GM18502 (cell line): ENCODE measurements at regions not wholly inside any gene's neighbourhood (a gene's known extent, or its start where the extent isn't known, plus 50 kb on each side); places are given as distances from the start of the nearest gene placed in this dataset.
"Not testable (repeated sequence)": the region's sequence is repeated elsewhere in the genome, so short reads cannot be mapped to it uniquely, and the experiment has no call there.

Experiments used
- ATAC-seq: cut with Tn5 transposase; IDR thresholded peaks from one replicate; pipeline ENCODE4 v1.9.1; 2021; ENCODE audit warnings: mild to moderate bottlenecking; ENCODE audit not compliant: unreplicated experiment, poor library complexity

- no peak for ATAC-seq
These were observed 89.3 kb upstream of the P2RY1 start for GRCh38 chr3:152745646-152746045.

GRCh38 chr3:152754303-152754702, 80.6 kb upstream of the P2RY1 start:
- no peak for ATAC-seq

- ATAC-seq: no peak
These were observed 78.1 kb upstream of the P2RY1 start for GRCh38 chr3:152756807-152757206.

GRCh38 chr3:152760024-152760563, 74.8 kb upstream of the P2RY1 start:
- peak; percentile 52 for ATAC-seq

GRCh38 chr3:152760591-152760990, 74.3 kb upstream of the P2RY1 start:
- no peak for ATAC-seq

- ATAC-seq: no peak
These were observed 66.5 kb upstream of the P2RY1 start for GRCh38 chr3:152768478-152768877.

- peak; percentile 93 for ATAC-seq
These were observed 65.4 kb upstream of the P2RY1 start for GRCh38 chr3:152769523-152769922.

GRCh38 chr3:152770296-152770695, 64.6 kb upstream of the P2RY1 start:
- no peak for ATAC-seq

GRCh38 chr3:152771120-152771519, 63.8 kb upstream of the P2RY1 start:
- ATAC-seq: no peak

- ATAC-seq: no peak
These were observed 62.2 kb upstream of the P2RY1 start for GRCh38 chr3:152772674-152773225.

- no peak for ATAC-seq
These were observed 61.3 kb upstream of the P2RY1 start for GRCh38 chr3:152773633-152774032.

- ATAC-seq: not testable (repeated sequence)
These were observed 60.7 kb upstream of the P2RY1 start for GRCh38 chr3:152774230-152774629.

GRCh38 chr3:152778022-152778421, 56.9 kb upstream of the P2RY1 start:
- no peak for ATAC-seq

GRCh38 chr3:152779653-152780052, 55.3 kb upstream of the P2RY1 start:
- ATAC-seq: no peak

- no peak for ATAC-seq
These were observed 54.4 kb upstream of the P2RY1 start for GRCh38 chr3:152780553-152780952.

- no peak for ATAC-seq
These were observed 49.9 kb upstream of the P2RY1 start for GRCh38 chr3:152785051-152785450.
